Activated CD4-positive, alpha-beta memory T cell treated with anti-CD3 and anti-CD28 coated beads, Interleukin-2, amount 10 ng/mL, durations not matched to agents 7 days and 5 days (primary cell): ENCODE measurements at regions not wholly inside any gene's neighbourhood (a gene's known extent, or its start where the extent isn't known, plus 50 kb on each side); places are given as distances from the start of the nearest gene placed in this dataset.

Source experiments
- CTCF ChIA-PET: fragments of 350-600 bp; sonication (Branson Sonifier 250); formaldehyde crosslinking; loops from one replicate; lab custom pipeline; 2021; ENCODE audit warnings: antibody characterized with exemption, inconsistent platforms; lab: Charles Lee
- POLR2A ChIA-PET: fragments of 350-600 bp; sonication (Branson Sonifier 250); formaldehyde crosslinking; loops from one replicate; lab custom pipeline; 2021; ENCODE audit warnings: antibody characterized with exemption; lab: Charles Lee
- DNase-seq: peaks from one replicate; pipeline ENCODE4 v3.0.0-alpha.2; 2020
- H3K27ac Mint-ChIP-seq: one replicate; pipeline ENCODE4 v1.8.0; 2021; ENCODE audit warnings: mild to moderate bottlenecking, mixed read lengths
- H3K27me3 Mint-ChIP-seq: one replicate; pipeline ENCODE4 v1.8.0; 2021; ENCODE audit warnings: mixed read lengths
- H3K36me3 Mint-ChIP-seq: one replicate; pipeline ENCODE4 v1.8.0; 2021; ENCODE audit warnings: low read depth, mixed read lengths
- H3K4me1 Mint-ChIP-seq: one replicate; pipeline ENCODE4 v1.8.0; 2021; ENCODE audit warnings: mixed read lengths
- H3K4me3 Mint-ChIP-seq: one replicate; pipeline ENCODE4 v1.8.0; 2021; ENCODE audit warnings: mild to moderate bottlenecking, mixed read lengths
- H3K9me3 Mint-ChIP-seq: one replicate; pipeline ENCODE4 v1.8.0; 2021; ENCODE audit warnings: mixed read lengths

DNA sequence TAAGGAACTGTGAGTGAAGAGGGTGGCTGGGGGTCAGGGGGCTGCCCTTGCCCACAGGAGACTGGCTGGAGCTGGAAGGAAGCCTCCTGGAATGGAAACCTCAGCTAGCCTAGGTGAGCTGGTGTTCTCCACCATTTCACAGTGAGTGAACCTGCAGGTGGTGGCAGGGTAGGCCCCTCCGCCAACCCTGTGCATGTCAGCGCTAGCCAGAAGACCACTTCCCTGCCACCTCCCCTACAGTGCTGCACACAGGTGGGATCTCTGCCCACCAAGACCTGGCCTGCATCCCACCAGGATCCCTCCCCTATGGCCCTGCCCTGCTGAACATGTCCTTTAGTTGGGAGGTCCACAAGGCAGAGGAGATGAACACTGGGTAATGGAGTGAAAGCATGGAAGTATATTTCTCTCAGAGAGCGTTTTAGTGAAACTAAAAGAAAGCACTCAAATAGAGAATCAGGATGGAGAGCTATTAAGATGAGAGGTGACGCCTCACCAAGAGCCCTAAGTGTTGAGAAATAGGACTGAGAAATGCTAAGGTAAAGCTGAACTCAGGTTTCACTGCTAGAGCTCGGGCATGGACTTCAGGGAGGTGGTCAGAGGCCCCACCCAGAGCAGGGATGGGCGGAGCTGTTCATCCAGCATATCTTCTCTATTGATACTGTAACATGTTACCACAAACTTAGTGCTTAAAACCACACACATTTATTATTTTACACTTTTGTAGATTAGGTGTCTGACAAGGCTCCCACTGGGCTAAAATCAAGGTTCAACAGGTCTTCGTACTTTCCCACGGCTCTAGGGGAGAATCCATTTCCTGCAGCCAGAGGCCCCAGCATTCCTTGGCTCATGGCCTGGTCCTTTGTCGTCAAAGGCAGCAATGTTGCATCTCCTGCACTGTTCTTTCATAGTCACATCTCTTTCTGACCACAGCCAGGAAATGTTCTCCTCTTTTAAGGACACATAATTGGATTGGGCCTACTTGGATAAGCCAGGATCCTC lies 83.2 kb downstream of the DIRAS2 start:
- CTCF ChIA-PET: no interaction called here
- H3K27me3 Mint-ChIP-seq: peaks cover 3% of the 10 kb centered on the region
- no peak for DNase-seq

More for the DNA sequence above, 83.2 kb downstream of the DIRAS2 start:
- Mint-ChIP-seq H3K4me1 (no peaks in the 10 kb centered on the region), H3K4me3 (no peak overlapping the region), H3K36me3 (no peaks in the 10 kb centered on the region), H3K27ac (no peak overlapping the region), H3K9me3 (no peaks in the 10 kb centered on the region)
- POLR2A ChIA-PET: no interaction called here
